HG02885 (cell line): ENCODE measurements at regions not wholly inside any gene's neighbourhood (a gene's known extent, or its start where the extent isn't known, plus 50 kb on each side); places are given as distances from the start of the nearest gene placed in this dataset.

Source experiments
- ATAC-seq: cut with Tn5 transposase; IDR thresholded peaks from one replicate; pipeline ENCODE4 v1.9.1; 2021; ENCODE audit warnings: mild to moderate bottlenecking; ENCODE audit not compliant: unreplicated experiment, poor library complexity

GRCh38 chr20:58020656-58021454, 207.6 kb downstream of the ANKRD60 start:
- ATAC-seq = no peak

GRCh38 chr20:58019850-58020625, 208.4 kb downstream of the ANKRD60 start:
- ATAC-seq = no peak

DNA sequence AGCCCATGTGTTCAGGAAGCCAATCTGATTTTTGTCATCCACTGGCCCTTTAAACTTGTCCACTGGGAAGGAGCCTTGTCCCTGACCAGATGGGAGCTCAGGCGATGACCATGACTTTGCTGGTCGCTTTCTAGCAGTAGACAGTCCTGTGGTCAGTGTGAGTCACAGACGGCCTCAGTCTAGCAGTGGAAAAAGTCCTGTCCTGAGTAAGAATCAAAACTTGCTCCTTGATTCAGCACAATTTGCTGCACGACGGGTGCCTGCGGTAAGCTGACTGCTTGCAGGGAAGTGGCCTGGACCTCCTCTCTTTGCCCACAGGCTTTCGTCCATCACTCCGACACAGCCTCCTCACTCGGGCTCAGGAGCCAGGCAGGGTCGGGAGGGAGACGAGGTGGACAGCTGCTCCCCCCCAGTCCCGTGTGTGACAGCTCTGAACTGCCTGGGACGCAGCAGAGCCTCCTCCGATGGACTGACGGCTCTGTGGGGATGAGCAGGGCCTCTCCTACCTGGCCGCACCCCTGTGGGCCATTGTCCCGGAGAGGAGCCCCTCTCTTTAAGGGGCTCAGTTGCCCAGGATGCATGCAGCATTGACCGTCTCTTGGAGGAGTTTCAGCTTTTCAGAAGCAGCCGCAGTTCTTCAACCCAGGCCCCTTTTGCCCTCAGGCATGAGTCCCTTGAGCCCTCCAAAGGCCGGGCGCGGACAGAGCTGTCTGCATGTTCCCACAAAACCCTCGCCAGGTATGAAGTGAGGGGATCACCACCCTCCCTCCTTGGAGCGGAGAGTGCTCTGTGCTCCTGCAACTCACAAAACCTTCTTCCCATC, 209.2 kb downstream of the ANKRD60 start:
- ATAC-seq = no peak

DNA sequence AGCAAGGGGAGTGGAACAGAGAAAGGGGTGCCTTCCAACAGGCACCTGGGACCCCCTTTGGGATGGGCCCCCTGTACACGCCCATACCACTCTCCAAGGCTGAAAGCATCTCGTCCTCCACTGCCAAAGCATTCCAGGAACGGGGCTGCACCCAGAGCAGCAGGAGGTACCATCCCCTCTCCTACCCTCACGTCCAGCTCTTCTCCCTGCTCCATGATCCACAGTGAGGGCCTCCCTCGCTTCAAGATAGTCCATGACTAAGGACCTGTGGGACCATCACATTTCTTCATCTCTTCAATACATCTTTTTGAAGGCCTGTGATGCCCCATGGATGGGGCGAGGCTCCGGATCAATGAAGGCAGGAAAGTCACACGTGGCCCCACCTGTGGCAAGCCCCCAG, 209.9 kb downstream of the ANKRD60 start:
- ATAC-seq = no peak

DNA sequence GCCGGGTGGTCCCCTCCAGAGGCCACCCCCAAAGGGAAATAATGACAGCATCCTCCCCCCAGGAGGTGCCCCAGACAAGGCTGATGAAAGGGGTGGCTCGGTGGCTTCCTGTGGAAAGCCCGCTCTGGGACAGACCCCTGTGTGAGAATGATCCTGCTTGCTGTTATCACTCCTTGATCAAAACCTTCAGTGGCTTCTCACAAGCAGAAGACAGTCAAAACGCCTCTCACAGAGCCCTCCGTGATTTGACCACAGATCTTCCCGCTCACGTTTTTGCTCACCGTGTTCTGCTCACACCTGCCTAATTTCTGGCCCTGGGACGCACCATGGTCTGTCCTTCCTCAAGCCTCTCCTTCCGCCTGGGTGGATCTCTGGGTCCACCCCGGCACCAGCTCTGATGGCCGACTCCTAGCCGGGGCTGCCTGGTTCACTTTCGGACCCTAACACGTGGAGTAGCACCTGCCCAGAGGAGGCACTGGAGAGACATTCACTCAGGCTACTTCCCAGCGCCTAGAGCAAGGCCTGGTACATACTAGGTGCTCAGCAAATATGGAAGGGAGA, 210.4 kb downstream of the ANKRD60 start:
- ATAC-seq = no peak

- ATAC-seq = no peak
Observed at GRCh38 chr20:58017231-58017969, 211.1 kb downstream of the ANKRD60 start.

DNA sequence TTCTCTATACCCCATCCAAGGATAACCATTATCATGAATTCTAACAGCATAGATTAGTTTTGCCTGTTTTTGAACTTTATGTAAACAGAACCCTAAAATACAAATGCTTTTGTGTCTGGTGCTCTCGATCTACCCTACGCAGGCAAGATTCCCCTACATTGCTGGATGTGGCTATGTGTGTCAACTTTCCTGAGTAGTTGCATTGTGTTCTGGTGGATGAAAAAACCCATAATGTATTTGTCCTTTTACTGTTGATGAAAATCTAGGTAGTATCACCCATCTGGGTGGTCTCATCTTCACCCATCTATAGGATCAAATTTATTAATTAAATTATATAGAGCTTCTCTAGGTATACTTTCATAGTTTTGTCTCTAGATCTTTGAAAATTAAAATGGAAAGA, 211.7 kb downstream of the ANKRD60 start:
- no peak for ATAC-seq

- no peak for ATAC-seq
Observed at GRCh38 chr20:58014628-58015315, 213.7 kb downstream of the ANKRD60 start.

DNA sequence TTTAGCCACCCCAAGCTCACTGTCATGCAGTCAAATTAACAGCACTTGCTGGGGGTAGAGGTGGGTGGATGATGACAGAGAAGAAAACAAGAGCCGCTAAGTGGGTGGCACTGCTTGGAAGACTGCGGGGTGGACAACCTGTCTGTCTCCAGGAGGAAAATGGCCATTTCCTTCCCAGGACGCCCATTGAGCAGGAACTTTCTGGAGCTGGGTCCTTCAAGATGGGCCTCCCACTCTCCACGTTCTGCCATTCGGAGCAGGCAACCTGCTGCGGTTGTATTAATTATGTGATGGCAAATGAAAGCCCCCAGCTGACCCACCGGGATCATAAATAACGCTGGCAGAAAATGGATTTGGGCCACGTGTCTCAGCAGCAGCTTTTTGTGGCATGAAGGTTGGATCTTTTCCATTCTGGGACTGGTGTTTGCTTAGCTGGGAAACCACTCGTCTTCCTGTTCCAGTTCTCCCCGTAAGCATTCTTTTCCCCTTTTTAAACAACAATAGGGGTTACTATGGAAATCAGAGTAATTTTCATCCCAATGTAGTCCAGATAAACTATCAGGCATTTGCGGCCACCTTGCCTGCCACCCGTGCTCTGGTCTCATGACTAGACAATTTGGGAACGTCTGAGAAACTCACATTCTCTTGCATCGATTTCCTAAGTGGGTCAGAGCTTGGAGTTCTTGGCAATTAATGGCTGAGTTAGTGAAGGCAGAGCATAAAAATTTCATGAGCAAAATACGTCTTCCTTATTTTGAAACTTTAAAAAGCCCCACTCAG, 215.5 kb downstream of the ANKRD60 start:
- ATAC-seq = no peak

DNA sequence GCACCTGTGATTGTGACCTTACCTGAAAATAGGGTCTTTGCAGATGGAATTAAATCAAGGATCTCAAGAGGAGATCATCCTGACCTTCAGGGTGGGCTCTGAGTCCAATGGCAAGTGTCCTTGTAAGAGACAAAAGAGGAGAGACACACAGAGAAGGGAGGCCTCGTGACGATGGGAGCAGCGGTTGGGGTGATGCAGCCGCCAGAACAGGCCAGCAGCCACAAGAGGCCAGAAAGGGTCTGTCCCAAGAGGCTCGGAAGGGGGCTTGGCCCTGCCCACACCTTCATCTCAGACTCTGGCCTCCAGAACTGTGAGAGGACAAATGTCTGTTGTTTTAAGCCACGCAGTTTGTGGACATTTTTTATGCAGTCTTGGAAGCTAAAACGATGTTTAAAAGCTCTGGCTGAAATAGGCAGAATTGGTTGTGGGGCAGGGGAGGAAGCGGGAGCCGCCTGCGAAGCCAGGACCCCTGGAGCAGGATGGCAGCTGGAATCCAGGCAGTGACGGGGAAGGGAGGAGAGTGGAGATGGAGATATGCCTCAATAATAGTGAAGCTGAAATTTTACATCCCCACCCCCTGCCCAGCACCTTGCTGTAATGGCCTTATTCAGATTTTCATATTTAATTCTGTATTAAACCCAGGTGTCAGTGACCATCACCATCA, 216.4 kb downstream of the ANKRD60 start:
- ATAC-seq = no peak

DNA sequence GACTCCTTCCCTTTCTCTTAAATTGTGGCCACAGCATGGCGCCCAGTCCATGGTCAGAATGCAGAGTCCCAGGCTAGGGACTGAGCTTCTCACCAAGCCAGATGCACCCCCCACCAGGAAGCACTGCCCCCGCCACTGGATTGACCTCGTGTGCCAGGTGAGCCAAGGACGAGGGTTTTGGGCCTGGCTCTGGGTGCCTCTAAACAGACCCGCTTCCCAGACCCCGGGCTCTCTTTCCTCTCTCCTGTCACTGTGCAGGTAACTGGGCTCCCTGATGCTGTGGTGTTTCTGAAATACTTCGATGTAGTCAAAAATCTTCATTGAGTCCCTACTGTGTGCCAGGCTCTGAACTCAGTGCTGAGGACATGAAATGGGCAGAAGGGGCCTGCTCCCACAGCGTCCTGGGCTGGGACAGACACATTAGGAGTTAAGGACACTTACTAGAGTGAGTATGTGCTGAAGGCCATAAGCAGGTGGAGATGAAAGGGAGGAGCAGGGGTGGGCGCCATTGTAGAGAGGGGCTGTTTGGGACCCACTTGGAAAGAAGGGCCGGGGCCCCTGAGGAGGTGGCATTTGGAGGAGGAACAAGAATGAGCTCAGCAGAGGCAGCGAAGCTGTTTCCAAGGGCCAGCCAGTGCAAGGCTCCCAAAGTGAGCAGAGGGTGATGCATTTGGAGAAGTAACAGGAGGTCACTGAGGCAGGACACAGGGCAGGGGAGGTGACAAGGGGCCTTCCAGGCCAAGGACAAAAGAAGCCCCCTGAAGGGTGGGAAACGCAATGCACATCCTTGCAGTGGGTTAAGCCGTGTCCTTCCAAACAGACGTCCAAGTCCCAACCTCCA, 217.1 kb downstream of the ANKRD60 start:
- ATAC-seq = no peak

- no peak for ATAC-seq
Observed at GRCh38 chr20:58010666-58011065, 217.8 kb downstream of the ANKRD60 start.

- ATAC-seq = no peak
Observed at GRCh38 chr20:58010186-58010585, 218.3 kb downstream of the ANKRD60 start.

GRCh38 chr20:58008866-58009265, 219.6 kb downstream of the ANKRD60 start:
- no peak for ATAC-seq

- no peak for ATAC-seq
Observed at GRCh38 chr20:58008413-58008812, 220.0 kb downstream of the ANKRD60 start.

- no peak for ATAC-seq
Observed at GRCh38 chr20:58007947-58008346, 220.5 kb downstream of the ANKRD60 start.
